ENCODE measurements at regions not wholly inside any gene's neighbourhood (a gene's known extent, or its start where the extent isn't known, plus 50 kb on each side); places are given as distances from the start of the nearest gene placed in this dataset.
"Not testable (repeated sequence)": the region's sequence is repeated elsewhere in the genome, so short reads cannot be mapped to it uniquely, and the experiment has no call there.

DNA sequence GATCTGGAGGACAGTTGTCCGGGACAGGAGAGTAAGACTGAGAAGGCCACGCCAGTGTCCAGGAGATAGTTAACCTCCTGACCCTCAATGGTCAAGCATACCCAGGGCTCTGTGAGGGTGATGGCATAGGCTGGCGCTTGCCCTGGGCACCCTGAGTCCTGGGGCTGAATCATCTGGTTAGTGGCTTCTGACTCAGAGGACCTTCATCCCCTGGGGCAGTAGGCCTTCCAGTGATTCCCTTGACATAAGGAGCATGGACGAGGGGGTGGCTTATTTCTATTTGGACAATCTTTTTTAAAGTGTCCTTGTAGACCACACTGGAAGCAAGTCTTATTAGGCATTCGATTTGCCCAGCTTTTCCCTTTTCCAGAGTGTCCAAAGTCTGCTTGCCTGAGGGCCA is 108.4 kb upstream of the SHISA3 start:
- not testable (repeated sequence) for DNase-seq

DNA sequence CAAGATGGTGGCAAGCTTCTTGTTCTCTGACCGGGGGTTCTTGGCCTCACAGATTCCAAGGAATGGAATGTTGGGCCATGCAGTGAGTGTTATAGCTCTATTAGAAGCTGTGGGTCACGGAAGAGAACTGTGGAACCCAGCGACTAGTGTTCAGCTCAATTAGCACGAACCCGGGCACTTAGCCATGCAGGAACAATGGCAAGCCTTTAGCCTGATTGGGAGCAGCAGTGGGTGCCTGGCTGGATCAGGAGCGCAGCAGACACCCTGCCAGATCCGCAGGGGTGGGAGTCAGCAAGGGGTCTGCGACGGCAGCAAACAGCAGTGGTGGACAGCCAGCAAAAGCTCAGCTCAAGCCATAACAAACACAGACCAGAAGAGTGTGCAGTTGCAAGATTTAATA is 105.1 kb upstream of the SHISA3 start:
- not testable (repeated sequence) for DNase-seq

DNA sequence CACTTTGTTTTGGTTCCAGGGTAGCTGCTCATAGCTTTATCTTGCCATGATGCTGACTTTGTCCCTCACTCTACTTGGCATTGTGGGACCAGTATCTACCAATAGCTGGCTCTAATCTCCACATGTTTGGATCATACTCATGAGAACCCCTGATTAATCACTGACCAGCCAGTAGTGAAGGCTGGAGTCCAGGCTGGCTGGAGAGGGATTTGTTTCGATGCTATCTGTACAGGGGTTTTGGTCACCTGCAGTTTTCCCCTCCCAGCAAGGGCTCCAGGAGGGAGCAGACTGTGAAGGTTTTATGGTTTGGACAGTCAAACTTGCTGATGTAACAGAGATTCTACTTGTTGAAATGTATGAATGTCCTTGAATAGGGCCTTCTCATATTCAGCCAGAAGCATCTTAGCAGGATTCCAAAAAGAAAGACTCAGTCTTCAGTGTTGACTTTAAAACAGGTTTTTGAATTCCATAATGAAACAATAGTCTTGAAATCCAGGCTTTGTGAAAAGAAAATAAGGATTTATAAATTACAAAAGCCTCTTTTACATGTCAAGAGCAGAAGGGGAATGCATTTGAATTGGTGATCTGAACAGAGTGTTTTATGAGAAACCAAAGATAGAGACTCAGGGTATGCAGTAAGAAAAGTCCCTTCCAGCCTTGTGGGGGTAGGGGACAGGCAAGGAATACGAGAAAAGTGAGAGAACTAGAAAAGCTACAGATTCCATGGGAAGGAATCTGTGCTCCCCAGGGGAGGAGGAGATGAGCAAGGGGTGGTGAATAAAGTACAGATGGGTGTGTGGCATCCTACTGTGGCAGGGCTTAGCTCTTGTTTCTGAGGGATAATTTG is 103.1 kb upstream of the SHISA3 start:
- DNase-seq = no peak

DNA sequence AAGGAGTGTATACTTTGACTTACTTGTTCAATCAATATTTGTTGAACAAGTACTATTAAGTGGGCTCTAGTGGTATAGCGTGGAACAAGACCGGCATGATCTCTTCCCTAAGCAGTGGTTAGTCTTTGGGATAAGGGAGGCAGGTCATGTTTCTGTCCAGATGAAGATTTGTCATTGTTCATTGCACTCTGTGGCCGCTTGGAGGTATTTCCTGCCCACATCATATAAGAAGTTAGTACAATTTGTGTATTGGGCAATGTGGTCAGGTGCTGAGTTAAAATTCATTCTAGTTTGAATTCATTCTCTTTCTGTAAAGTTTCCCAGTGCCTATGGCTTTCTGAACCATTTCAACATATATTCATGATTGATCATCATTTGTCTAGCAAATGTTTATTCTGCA is 101.1 kb upstream of the SHISA3 start:
- no peak for DNase-seq

DNA sequence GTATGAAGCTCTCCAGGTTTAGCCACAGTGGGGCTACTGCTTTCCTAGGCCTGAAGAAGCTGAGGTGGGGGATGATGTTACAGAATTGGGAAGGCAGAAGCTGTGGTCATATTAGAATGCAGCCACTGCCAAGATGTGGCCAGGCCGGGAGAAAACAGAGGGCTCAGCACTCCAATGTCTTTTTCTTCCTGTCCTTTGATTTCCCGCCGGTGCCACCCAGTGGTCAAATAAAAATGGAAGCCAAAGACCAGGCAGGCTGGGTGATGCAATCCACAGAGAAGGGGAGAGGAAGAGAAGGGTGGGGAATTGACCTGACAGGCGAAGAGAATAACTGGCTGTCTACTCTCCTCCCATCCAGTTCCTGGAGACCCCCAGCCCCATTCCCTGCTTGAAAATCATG is 94.9 kb upstream of the SHISA3 start:
- DNase-seq = no peak

DNA sequence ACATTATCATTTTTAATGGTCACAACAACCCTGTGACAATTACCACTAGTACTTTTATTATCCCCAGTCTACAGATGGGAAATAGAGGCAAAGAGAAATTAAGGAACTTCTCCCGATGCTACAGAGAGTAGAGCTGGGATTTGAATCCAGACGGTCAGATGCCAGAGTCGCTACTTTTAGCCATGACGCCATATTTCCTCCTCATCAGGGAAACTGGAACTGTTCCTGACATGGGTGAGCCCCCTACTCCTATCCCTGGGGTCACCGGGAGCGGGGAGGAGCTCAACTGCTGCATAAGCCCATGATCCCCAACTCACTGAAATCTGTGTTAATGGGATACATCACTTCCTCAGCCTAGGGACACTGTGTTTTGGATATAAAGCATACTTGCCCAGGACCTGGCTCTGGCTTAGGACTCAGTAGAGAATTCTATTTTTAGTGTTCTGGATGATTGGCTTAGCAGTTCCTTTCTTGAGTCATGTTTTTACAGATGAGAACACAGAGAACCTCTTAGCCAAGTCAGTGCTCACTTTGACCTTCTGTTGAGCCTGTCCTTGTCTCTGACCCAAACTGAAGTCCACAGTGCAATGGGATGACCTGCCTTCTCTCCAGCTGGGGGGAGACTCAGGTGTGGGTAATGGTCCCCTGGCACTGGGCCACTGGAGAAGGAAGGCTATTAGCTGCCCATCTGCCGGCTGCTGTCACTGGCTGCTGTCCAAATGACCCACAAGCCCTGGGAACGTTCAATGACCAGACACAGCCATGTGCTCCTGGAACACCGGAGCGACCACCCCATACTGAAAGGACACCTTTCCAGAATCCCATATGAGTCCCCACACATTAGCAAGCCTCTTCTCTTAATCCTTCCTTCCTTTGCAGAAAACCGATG is 90.8 kb upstream of the SHISA3 start:
- no peak for DNase-seq

DNA sequence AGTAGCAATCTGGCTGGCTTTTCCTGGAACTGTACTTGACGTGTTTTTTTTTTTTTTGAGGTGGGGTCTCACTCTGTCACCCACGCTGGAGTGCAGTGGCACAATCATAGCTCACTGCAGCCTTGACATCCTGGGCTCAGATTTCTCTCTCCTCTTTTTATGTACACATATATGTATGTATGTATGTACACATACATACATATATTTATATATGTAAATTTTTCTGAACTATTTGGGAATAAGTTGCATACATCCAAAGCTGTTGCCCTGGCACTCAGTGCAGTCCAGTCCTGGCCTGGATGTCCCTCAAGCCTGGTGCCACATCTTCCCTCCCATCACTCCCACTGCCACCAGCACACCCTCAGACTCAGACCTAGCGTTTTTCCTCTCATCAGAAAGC is 89.0 kb upstream of the SHISA3 start:
- no peak for DNase-seq

DNA sequence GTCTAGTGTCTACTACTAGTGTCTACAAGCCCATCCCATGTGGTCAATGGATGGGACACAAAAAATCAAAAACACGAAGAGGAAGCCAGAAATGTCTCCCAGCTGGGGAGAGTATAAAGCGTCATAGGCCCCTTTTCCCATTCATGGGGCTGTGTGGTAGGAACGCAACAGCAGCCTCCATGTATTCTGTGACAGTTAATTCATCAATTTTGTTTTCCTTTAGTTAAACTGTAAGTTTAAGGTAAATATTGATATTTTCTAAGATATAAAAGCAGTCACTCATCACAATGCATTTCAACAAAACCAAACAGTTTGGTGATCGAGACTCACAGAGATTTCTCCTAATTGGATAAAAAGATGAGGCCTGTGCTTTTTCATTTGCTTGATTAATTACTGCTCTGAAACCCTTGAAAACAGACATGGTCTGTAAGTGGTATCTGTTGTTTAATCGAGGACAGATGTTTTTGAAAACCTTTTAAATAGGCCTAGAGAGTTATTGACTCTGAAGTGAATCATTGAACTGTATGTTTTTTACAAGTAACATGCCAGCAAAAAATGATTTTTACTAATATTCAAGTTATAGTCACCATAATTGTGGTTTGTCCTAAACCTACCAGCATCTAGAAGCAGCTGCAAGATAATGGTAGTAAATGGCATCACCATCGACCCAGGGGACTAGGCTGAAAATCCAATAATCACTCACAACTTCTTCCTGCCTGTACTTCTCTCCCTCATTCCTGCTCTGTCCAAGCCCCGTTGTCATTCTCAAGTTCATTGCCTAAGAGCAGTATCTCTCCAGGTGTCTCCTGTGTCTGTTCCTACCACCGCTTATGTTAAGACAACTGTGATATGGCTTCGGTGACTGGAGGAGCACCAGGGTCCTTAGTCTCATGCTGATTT is 87.7 kb upstream of the SHISA3 start:
- no peak for DNase-seq

DNA sequence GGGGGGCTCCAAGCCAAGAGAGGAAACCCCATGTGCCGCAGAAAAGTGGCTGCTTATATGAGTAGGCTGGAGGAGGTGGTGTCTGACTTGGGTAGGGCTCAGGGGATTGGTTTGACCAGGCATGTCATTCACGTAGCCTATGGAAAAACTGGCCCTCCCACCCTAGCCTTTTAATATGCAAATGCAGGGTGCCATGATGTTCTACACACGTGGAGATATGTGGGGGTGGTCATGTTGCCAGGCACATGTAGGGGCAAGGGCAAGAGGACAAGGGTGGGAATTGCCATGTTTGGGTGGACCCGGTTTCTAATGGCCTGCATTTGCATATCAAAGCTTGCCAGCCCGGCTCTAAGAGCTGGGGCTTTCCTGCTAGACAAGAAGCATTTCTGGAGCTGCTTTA is 86.9 kb upstream of the SHISA3 start:
- no peak for DNase-seq

DNA sequence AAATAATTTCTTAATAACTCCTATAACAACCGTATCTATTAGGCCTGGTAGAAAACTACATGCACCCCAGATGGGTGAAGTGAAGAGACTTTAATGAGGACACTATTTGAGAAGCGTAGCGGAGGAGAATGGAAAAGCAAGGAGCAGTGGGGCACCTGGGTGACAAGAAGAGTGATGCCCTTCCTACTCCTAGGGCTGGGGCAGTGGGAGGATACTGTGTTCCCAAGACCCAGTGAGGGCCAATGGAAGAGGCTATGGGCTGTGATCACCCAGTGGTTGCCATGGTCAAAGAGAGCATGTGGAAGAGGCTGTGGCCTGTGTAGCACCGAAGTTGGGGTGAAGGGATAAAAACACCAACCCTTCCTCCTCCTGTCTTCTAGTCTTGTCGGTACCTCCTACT is 86.5 kb upstream of the SHISA3 start:
- no peak for DNase-seq

DNA sequence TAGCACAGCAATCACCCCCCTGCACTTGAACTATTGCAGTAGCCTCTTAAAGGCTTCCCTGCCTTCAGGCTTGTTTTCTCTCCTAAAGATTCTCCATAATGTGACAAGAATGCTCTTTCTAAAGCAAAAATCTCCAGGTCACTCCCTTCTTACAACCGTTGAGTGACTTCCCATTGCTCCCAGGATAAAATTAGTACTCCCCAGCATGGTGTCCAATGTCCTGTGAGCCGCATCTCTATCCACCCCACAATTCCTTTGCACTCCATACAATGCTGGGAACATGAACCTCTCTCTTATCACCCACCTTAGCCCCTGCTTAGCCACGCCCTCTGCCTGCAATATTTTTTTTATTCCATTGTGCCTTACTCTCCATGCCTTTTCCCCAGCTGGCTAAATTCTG is 85.7 kb upstream of the SHISA3 start:
- DNase-seq = no peak

DNA sequence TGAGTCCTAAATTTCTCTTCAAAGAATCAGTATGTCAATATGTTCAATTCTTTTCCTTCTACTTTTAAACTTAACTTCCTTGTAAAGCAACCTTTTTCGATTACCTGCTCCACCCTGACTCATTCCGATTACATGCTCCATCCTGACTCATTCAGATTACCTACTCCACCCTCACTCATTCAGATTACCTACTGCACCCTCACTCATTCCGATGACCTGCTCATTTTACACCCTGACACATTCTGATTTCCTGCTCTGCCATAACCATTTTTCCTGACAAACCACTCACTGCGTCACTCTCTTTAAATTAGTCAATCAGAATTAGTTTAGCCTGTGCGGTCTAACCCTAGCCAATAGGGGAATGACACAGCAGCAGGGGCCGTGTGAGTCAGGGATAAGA is 83.9 kb upstream of the SHISA3 start:
- DNase-seq = not testable (repeated sequence)

DNA sequence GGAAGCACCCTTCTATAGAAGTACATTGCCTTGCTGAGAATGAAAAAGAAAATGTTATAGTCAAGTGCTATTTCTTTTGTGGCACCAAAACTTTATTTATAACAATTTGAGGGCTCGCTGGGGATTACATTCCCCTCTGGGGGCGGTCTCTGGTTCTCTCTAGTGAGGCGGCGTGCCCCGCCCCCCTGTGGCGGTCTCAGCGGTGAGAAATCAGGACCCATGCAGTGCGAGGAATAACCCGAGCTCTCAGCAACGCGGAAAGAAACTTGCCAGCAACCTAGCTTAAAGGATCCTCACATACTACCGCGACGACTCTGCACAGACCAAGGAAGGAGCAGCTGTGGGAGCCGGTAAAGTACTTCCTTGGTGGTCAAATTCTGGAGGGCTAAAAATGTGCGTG is 83.4 kb upstream of the SHISA3 start:
- no peak for DNase-seq

DNA sequence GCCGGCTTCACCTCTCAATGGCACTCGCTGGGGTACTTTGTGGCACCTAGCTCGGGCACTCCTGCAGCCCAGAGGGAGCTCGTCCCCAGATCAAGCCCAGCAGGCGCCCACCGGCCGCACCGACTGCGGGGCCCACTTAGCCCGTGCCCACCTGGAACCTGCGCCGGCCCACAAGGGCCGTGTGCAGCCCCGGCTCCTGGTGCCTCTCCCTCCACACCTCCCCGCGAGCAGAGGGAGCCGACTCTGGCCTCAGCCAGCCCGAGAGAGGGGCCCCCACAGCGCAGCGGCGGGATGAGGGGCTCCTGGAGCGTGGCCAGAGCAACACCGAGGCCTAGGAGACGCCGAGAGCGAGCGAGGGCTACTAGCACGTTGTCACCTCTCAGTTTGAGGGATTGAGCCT is 82.1 kb upstream of the SHISA3 start:
- DNase-seq = no peak

DNA sequence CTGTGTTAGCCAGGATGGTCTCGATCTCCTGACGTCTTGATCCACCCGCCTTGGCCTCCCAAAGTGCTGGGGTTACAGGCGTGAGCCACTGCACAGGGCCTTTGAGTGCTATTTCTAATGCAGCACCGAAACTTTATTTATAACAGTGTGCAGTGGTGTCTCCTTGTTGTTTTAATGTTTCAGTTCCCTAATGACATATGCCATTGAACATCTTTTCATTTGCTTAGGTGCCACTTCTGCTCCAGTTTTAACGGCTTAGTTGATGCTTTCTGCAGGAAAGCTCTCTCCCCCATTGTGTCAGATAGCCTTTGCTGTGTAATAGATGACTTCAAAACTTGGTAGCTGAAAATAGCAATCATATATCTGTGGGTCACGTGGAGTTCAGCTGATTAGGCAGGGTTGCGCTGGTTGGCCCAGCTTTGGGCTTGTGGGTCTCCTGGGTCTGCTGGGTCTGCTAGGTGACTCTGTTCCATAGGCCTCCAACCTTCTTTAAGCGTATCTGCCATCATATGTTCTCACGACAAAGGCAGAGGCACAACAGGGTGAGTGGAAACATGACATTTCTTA is 76.4 kb upstream of the SHISA3 start:
- no peak for DNase-seq

DNA sequence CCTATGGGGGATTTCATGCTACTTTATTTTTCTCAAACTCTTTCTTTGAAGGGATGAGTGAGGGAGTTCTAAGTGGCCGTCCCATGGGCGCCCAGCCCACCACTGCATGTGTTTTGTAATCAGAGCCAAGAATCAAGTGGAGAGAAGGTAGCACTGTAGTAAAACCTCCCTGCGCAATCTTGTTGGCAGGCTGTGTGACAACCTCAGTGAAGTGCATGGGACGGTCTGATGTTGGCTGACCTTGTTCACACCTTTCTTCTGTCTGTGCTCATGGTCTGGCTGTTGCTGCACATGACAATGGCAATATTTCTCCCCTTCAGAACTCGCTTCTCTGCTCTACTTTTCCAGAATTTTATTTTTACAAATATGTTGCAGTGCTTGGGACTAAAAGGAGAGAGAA is 71.2 kb upstream of the SHISA3 start:
- DNase-seq = no peak

DNA sequence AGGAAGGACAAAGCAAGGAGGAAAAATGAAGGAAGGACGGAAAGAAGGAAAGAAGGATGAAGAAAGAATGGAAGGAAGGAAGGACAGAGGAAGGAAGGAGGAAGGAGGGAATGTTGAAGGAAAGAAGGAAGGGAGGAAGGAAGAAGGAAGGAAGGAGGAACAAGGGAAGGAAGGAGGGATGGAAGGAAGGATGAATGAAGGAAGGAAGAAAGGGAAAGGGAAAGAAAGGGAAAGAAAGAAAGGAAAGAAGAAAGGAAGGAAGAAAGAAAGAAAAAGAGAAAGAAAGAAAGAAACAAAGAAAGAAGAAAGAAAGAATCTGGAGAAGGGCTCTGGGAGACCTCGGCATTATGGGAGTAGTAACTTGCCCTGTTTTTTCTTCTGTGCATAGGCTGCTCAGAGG is 70.8 kb upstream of the SHISA3 start:
- no peak for DNase-seq

DNA sequence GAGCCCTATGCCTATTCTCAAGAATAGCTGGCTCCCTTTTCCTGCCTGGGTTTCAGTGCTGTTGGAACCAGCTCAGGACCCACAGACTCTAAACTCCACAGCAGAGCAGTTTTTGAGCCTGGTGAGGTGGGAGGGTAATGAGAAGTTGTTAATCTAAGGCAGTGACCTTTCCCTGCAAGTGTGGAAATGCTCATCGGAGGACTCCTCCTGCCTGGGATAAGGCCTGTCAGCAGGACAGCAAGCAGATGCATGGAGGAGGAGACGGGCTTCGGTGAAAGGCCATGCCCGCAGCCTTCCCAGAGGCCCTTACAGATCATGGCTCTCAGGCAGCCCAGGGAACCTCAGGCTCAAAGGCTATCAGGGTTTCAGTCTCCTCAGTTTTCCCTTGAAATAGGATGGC is 70.0 kb upstream of the SHISA3 start:
- DNase-seq = no peak

DNA sequence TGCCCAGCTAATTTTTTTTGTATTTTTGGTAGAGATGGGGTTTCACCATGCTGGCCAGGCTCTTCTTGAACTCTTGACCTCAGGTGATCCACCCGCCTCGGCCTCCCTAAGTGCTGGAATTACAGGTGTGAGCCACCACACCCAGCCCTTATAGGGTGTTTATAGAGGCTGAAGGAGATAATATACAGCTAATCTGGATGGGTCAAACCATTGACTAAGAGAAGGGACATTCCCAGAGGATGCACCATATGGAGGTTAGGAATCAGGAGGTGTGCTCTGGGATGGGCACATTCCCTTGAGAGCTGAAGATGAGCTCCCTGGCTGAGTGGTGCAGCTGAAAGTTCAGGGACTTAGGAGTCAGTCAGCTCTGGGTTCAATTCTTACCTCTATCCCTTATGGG is 68.3 kb upstream of the SHISA3 start:
- DNase-seq = no peak

DNA sequence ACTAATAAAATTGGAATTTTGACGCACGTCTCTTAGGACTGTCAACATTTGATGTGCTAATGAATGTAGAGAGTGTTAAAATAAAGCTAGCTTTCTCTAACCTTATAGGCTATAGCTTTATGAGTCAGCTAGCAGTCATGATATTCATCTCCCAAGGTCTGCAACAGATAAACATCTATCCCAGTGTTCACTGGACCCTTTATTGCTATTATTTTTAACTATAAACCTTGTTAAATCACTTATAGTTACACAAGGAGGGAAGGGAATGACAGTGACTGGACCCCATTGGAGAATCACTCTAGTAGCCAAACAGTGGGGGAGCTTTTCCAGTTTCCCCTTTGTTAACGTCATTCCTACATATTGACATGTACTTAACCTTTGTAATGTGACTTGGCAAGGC is 67.9 kb upstream of the SHISA3 start:
- DNase-seq = no peak

DNA sequence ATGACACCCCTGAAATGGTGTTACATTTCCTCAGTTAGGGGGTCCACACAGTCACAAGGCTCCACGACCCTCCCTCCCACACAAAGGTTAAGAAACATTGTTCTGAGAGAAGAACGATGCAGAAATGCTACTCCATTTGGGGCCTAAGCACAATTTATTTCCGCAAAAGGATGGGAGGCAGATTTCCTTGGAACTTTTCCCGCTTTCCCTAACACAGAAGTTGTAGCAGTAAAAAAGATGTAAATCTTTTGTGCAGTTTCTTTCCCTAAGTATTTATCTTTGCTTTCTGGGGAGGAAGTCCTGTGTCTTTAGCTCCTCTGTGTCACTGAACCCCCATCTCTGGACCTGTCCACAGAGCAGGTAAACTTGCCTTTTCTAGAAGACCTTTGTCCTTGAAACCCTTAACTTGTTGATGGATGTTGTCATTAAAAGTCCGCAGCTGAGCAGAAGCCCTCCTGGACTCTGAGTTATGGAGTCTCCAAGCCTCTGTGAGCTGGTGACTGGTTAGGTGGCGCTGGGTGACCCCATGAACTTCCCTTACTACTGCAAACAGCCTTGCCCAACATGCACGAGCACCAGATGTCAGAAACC is 67.2 kb upstream of the SHISA3 start:
- no peak for DNase-seq

DNA sequence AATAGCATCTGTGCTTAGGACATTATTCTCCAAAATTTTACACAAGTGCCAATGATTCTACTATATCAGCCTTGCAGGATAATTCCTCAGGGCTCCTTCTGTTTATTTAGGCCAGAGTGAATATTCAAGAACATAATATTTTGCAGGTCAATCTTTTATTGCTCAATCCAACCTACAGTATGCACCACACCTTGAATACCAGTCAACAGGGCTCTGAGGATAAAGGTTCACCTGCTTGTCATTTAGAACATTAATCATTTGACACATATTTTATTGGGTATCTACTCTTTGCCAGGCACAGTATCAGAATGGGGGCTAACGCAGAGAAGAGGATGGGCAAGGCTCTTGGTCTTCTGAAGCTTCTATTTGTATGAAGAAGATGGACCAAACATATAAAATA is 66.2 kb upstream of the SHISA3 start:
- no peak for DNase-seq

All from DMS79 treated with DMSO at 0.1 percent for 48 hours (cell line).